ENCODE measurements at regions not wholly inside any gene's neighbourhood (a gene's known extent, or its start where the extent isn't known, plus 50 kb on each side); places are given as distances from the start of the nearest gene placed in this dataset.

DNA sequence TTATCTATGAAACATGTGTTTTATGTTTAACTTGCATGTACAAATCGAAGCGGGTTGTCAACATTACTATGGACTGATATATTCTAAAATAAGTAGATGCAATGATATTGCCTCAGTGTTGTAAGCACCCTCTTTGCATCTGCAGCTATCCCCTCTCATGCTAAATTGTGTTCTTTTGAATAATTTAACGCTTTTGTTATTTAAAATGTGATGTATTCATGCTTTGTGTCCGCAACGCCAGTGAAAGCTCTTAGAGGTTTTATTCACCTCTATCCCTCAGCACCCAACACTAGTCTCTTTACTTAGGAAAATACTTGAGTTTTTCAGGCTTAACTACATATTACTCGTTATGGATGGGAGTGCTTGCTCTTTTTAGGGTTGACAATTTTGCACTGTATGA lies 173.7 kb upstream of the ID4 start:
- Histone ChIP-seq H3K4me3 (ENCODE audit: low read length) (no peak overlapping the region), H3K9ac (ENCODE audit: extremely low read depth, low read length, poor library complexity, severe bottlenecking) (no peak overlapping the region), H3K27ac (ENCODE audit: low read depth, low read length) (no peak overlapping the region), H3K4me1 (ENCODE audit: control insufficient read depth, insufficient read depth, low read length) (peaks cover 10% of the 10 kb centered on the region), H3K27me3 (ENCODE audit: control insufficient read depth, insufficient read depth, low read length, poor library complexity, severe bottlenecking) (no peaks in the 10 kb centered on the region), H3K9me3 (ENCODE audit: control insufficient read depth, low read length) (no peaks in the 10 kb centered on the region), H3K36me3 (ENCODE audit: control insufficient read depth, insufficient read depth, low read length) (no peaks in the 10 kb centered on the region)
- Mint-ChIP-seq H3K36me3 (ENCODE audit: low read depth) (no peaks in the 10 kb centered on the region), H3K27ac (no peak overlapping the region), H3K27me3 (ENCODE audit: insufficient read depth) (peaks cover 10% of the 10 kb centered on the region), H3K9me3 (no peaks in the 10 kb centered on the region), H3K4me3 (no peak overlapping the region), H3K4me1 (peaks cover 34% of the 10 kb centered on the region)
- TF ChIP-seq, protein P1, sequence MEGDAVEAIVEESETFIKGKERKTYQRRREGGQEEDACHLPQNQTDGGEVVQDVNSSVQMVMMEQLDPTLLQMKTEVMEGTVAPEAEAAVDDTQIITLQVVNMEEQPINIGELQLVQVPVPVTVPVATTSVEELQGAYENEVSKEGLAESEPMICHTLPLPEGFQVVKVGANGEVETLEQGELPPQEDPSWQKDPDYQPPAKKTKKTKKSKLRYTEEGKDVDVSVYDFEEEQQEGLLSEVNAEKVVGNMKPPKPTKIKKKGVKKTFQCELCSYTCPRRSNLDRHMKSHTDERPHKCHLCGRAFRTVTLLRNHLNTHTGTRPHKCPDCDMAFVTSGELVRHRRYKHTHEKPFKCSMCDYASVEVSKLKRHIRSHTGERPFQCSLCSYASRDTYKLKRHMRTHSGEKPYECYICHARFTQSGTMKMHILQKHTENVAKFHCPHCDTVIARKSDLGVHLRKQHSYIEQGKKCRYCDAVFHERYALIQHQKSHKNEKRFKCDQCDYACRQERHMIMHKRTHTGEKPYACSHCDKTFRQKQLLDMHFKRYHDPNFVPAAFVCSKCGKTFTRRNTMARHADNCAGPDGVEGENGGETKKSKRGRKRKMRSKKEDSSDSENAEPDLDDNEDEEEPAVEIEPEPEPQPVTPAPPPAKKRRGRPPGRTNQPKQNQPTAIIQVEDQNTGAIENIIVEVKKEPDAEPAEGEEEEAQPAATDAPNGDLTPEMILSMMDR (conservative IDR thresholded peaks at IDR 0.05) = no peak
- no peak for DNase-seq
- WGBS, 2 experiments (ENCODE audit: insufficient coverage in 1 of 2, insufficient read length in 1 of 2) = 53% methylated on average over 6 of the region's 6 CpGs; no CpG with 5 or more reads in 1 of the 2 experiments

DNA sequence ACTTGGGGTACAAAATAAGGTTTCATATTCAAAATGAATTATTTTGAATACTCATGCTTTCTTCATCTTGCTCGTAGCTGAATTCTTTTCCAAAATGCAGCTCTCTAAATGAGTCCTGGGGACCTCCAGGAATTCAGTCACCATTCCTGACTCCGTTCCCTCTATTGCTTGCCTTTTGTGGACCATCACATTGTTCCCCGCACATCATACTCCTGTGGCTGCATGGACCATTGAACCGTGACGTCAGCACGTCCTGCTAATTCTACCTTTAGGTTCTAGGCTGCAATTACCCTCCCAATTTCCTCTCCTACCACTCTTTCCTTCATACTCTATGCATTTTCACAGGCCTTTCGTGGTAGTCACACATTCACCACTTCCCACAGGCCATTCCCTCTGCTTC lies 173.1 kb upstream of the ID4 start:
- WGBS, 2 experiments (ENCODE audit: insufficient coverage in 1 of 2, insufficient read length in 1 of 2) = 75 to 85% methylated on average over 6 to 7 of the region's 7 CpGs
- TF ChIP-seq, protein P1 (conservative IDR thresholded peaks at IDR 0.05) = no peak
- no peaks in the 10 kb centered on the region for H3K27me3 ChIP-seq (ENCODE audit: control insufficient read depth, insufficient read depth, low read length, poor library complexity, severe bottlenecking)
- DNase-seq = no peak
- peaks cover 10% of the 10 kb centered on the region for H3K4me1 ChIP-seq (ENCODE audit: control insufficient read depth, insufficient read depth, low read length)
- H3K4me1 Mint-ChIP-seq = peaks cover 40% of the 10 kb centered on the region
- H3K27me3 Mint-ChIP-seq (ENCODE audit: insufficient read depth) = peaks cover 10% of the 10 kb centered on the region
- H3K9ac ChIP-seq (ENCODE audit: extremely low read depth, low read length, poor library complexity, severe bottlenecking) = no peak overlapping the region
- no peak overlapping the region for H3K27ac Mint-ChIP-seq
- H3K36me3 ChIP-seq (ENCODE audit: control insufficient read depth, insufficient read depth, low read length) = no peaks in the 10 kb centered on the region
- H3K9me3 Mint-ChIP-seq = no peaks in the 10 kb centered on the region
- H3K4me3 ChIP-seq (ENCODE audit: low read length) = no peak overlapping the region
- H3K27ac ChIP-seq (ENCODE audit: low read depth, low read length) = no peak overlapping the region
- no peaks in the 10 kb centered on the region for H3K9me3 ChIP-seq (ENCODE audit: control insufficient read depth, low read length)
- H3K36me3 Mint-ChIP-seq (ENCODE audit: low read depth) = no peaks in the 10 kb centered on the region
- no peak overlapping the region for H3K4me3 Mint-ChIP-seq

DNA sequence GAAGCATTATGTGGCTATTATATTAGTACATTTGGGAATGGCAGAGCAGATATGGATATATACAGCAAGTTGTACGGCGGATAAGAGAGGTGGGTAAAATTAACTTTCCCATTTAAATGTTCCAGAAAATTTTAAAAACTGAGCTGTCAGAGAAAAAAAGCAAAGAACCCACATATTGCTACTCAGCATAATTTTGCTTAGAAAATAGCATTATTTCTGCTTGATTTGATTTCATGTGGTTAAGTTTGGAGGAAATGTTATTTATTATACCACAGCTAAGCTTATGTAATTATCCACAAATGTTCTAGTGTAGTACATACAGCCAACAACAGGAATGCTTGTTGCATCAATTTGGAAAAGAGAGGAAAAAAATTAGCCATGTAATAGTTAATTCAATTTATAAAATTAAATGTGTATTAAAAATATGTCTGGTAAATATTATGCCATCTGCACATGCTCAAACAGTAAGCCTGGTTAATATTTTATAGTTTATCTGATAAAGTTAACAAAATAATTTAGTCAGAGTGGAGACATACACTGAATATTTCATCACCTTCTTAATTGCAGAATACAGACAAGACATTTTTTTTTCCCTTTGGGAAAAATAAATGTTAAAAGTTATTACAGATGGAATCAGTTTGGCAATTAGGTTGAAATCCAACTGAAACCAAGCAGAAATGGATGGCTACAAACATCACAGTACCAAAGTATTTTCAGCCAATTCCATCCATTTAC lies 172.1 kb upstream of the ID4 start:
- no peak overlapping the region for H3K4me3 ChIP-seq (ENCODE audit: low read length)
- Mint-ChIP-seq H3K36me3 (ENCODE audit: low read depth) (no peaks in the 10 kb centered on the region), H3K27ac (no peak overlapping the region), H3K4me3 (no peak overlapping the region), H3K4me1 (peaks cover 40% of the 10 kb centered on the region), H3K9me3 (no peaks in the 10 kb centered on the region), H3K27me3 (ENCODE audit: insufficient read depth) (peaks cover 10% of the 10 kb centered on the region)
- TF ChIP-seq, protein P1 (conservative IDR thresholded peaks at IDR 0.05) = no peak
- H3K9me3 ChIP-seq (ENCODE audit: control insufficient read depth, low read length) = no peaks in the 10 kb centered on the region
- H3K27me3 ChIP-seq (ENCODE audit: control insufficient read depth, insufficient read depth, low read length, poor library complexity, severe bottlenecking) = no peaks in the 10 kb centered on the region
- DNase-seq = no peak
- H3K36me3 ChIP-seq (ENCODE audit: control insufficient read depth, insufficient read depth, low read length) = no peaks in the 10 kb centered on the region
- peaks cover 10% of the 10 kb centered on the region for H3K4me1 ChIP-seq (ENCODE audit: control insufficient read depth, insufficient read depth, low read length)
- no peak overlapping the region for H3K9ac ChIP-seq (ENCODE audit: extremely low read depth, low read length, poor library complexity, severe bottlenecking)
- H3K27ac ChIP-seq (ENCODE audit: low read depth, low read length) = no peak overlapping the region
- 100% methylated on average over 1 to 2 of the region's 2 CpGs for WGBS, 2 experiments (ENCODE audit: insufficient coverage in 1 of 2, insufficient read length in 1 of 2)

All from endodermal cell (in vitro differentiated cells).